HG03139 (cell line): ENCODE measurements at regions not wholly inside any gene's neighbourhood (a gene's known extent, or its start where the extent isn't known, plus 50 kb on each side); places are given as distances from the start of the nearest gene placed in this dataset.

Experiments used
- ATAC-seq: cut with Tn5 transposase; IDR thresholded peaks from one replicate; pipeline ENCODE4 v1.9.1; 2021; ENCODE audit not compliant: unreplicated experiment

GRCh38 chr13:107138486-107138885 lies 570.5 kb upstream of the ARGLU1 start:
- ATAC-seq, result no peak

DNA sequence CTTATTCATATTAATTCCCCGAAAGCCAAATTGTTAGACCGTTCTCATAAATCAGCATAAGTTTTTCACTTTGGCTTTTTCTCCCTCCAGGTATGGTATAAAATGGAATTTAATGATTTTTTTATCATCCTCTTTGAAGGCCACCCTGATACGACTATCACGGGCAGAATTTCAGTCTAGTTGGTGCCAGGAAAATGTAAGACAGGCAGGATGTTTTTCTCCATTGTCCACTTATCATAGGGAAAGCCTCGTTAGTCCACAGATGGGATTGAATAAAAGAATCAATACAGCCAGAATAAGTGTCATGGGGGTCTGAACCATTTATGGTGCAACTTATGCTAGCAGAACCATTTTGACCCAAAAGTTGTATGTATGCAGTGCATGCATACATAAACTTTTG lies 566.0 kb upstream of the ARGLU1 start:
- ATAC-seq, result no peak

DNA sequence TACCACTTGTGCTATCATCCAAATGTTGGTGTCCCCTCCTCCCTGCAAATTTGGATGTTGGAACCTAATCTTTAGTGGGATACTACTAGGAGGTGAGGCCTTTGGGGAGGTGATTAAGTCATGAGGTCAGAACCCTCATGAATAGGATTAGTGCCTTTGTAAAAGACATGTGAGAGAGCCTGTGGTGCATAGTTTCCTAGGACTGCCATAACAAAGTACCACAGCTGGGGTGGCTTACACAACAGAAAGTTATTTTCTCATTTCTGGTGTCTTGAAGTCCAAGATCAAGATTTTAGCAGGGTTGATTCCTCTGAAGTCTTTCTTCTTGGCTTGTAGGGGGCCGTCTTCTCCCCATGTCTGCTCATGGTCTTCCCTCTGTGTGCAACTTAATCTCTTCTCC lies 562.6 kb upstream of the ARGLU1 start:
- ATAC-seq, result no peak

- ATAC-seq, result no peak
Measured at GRCh38 chr13:107124730-107125129, 556.8 kb upstream of the ARGLU1 start.

GRCh38 chr13:107124129-107124718 lies 556.3 kb upstream of the ARGLU1 start:
- no peak for ATAC-seq

GRCh38 chr13:107121793-107122192 lies 553.9 kb upstream of the ARGLU1 start:
- ATAC-seq, result no peak

GRCh38 chr13:107119989-107120881 lies 552.3 kb upstream of the ARGLU1 start:
- ATAC-seq, result no peak

DNA sequence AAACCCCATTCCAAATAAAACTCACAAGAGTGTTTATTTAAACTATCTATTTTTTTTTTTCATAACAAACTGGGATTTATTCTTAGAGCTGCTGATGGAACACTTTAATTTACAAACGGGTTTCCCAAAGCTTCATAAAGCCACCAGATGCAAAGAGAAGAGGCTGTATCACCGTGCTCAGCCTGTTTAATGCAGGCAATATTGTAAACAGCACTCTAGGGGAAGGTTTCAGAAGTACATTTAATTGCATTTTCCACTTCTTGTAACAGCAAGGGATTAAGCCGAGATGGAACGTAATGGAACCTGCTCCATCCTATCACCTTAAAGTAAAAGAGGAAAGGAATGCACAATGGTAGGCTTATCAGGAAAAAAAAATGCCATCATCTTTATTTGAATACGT lies 550.6 kb upstream of the ARGLU1 start:
- no peak for ATAC-seq

DNA sequence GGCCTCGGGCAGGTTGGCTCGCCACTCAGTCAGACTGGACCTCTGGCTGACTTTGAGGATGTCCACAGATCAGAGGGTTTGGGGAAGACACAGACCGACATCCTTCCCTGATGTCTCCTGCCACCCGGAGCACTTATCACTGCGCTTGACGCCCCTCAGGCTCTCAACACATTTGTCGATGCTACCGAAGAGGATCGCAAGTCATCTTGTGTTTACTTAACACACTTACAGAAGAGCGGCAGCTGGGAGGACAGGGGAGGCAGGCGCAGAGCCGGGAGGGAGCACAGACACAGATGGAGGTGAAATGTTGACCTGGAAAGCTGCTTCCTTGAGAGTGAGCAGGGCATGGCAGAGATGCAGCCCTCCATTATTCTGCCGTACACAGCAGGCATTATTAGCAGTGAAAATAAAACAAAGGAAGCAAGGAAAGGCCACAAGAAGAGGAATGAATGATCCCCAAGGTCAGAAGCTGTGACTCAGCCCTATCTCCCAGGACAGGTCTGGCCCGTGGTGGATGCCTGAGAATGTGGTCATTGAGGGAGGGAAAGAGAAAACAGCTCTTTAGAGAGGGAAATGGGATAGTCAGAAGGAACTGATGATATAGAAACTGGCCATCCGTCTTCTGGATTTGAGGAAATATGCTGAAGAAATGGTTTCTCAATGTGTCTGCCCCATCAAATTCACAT lies 549.5 kb upstream of the ARGLU1 start:
- no peak for ATAC-seq

- ATAC-seq, result no peak
Measured at GRCh38 chr13:107113387-107113786, 545.5 kb upstream of the ARGLU1 start.

DNA sequence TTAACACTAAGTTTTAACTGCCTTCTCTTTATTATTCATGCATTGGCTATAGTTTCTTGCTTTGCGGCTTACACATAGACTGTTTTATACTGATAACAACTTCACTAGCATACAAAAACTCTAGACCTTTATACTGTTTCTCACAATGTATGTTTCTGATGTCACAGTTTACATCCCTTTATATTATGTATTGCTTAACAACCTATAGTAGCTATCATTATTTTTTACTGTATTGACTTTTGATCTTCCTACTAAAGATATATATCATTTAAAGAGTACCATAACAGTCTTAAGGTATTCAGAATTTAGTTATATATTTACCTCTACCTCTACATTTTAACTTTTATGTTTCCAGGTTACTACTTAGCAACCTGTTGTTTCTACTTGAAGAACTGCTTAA lies 543.3 kb upstream of the ARGLU1 start:
- no peak for ATAC-seq

GRCh38 chr13:107104631-107105030 lies 536.7 kb upstream of the ARGLU1 start:
- no peak for ATAC-seq

GRCh38 chr13:107102676-107103075 lies 534.7 kb upstream of the ARGLU1 start:
- no peak for ATAC-seq

DNA sequence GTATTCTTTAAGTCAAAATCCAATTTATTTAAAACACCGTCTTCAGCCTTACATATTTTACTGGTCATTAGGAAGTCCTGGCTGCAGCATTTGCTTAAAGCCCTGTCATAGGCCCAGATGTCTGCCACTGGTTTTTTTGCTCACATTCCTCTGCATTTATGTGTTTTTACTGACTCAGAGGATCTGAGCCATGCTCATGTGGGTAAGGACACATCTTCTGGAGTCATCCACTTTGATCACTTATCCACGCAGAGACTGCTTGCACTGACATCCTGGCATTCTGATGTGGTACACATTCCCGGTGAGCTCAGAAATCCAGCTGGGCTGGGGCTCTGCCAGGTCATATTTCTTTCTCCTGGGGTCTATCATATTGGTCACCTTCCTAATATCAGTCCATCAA lies 531.7 kb upstream of the ARGLU1 start:
- ATAC-seq, result no peak

- no peak for ATAC-seq
Measured at GRCh38 chr13:107097916-107098315, 530.0 kb upstream of the ARGLU1 start.

DNA sequence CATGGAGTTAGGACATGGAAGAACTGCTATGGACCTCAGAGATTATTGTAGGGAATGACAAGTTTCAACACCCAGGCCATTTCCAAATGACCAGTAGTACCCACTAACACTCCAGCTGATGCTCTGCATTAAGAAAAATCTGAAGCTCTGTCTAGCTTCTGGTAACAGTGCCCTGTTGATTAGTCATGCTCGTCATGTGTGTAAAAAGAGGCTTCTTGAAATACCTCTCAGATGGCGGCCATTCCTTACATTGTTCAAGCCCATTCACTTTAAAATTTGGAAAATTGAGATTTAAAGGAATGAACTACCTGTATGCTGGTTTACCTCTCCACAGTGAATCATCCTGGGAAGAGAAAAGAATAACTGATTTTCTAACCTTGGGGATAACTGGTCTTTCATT lies 527.9 kb upstream of the ARGLU1 start:
- no peak for ATAC-seq

- no peak for ATAC-seq
Measured at GRCh38 chr13:107091861-107092260, 523.9 kb upstream of the ARGLU1 start.

GRCh38 chr13:107091428-107091827 lies 523.5 kb upstream of the ARGLU1 start:
- no peak for ATAC-seq

DNA sequence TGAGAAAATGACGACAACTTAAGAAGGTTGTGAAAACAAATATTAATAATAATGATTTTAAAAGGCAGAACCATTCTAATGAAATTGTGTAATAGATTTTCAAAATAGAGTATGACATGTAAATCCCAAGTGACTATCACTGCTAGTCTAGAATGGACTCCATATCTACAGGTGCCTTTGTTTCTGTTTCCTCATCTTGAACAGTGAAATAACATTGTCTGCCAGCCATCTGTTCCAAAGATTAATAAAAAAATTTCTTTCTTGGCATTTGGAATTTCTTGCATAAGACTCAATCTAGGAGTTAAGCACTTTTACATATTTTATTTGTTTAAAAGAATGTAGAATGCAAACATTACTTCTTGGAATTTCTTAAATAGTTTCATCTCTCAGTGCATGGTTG lies 520.1 kb upstream of the ARGLU1 start:
- ATAC-seq, result no peak

DNA sequence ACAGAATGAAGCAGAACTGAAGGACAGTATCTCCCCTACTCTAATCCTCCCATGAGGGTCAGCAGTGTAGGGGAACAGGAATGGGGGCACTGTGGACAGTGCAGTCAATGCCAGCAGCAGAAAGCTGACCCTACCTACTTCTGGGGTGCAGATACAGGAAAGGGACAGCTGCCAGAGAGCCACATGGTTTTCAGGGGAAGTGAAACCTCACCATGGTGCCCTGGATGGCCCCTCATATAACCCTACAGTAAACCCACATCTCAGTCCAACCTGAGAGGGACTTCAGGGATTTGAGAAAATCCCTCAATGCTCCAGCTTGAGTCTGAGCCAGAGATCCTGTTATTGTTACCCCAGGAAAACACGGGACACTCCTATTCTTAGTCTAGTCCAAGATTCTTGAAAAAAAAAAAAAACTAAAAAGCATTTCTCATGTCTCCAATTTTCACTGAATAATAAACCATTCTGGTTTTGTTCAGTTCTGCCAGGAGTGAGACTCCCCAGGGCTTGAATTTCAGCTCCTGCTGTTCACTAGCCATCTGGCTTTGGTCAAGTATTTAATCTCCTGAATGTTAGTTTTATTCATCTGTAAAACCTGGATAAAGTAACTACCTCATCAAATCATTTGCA lies 511.6 kb upstream of the ARGLU1 start:
- no peak for ATAC-seq

DNA sequence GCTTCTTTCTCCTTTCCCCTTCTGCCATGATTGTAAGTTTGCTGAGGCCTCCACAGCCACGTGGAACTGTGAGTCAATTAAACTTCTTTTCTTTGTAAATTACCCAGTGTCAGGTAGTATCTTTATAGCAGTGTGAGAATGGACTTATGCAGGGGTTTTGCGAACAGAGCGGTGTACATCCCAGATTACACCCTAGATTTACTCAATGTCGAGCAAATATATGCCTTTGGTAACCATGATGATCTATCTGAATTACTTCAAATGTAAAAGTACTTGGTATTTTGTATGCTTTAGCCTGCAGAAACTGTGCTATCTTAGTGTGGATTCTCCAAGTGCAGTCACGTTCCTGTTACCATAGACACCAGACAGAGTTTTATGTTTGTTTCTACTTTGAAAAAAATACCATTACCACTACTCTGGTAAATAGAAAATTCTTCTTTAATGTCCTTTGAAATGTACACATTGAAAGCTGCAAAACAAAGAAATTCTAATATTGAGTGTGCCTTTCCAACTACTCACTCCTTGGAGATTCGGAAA lies 510.4 kb upstream of the ARGLU1 start:
- ATAC-seq, result no peak
